ENCODE measurements at regions not wholly inside any gene's neighbourhood (a gene's known extent, or its start where the extent isn't known, plus 50 kb on each side); places are given as distances from the start of the nearest gene placed in this dataset.
A peak's percentile ranks its signal among the peaks of the same experiment; 100 is the strongest.

- intact Hi-C loops (cut with micrococcal nuclease; ENCODE audit: unreplicated experiment) (no loop called here), in situ Hi-C loops (cut with HindIII; ENCODE audit: extremely low pct_ligation_motif_present, low pct_unique_long_range_greater_than_20kb) (no loop called here)
- no peak overlapping the region for H2AFZ ChIP-seq (ENCODE audit: low read length)
- ATAC-seq (peak; percentile 47; the same call in 2 of the 3 replicates), FAIRE-seq (peak; percentile 48), DNase-seq (ENCODE audit: low spot score) (peak; percentile 64)
- no peaks in the 10 kb centered on the region for H4K20me1 ChIP-seq (ENCODE audit: insufficient read depth, low read length)
- no TSS peak for BruUV-seq (replicated peaks)
- CTCF ChIA-PET (ENCODE audit: low intra/inter-chr PET ratio, low total read pairs) = no interaction called here
- H3K36me3 ChIP-seq (replicated peaks in 1 of 2; ENCODE audit: control insufficient read depth in 1 of 2, insufficient read depth in 2 of 2, low read length in 2 of 2) = no peaks in the 10 kb centered on the region
- no peak overlapping the region for H3K4me3 ChIP-seq (replicated peaks in 1 of 3; ENCODE audit: insufficient read depth in 1 of 3, low read depth in 2 of 3, low read length in 3 of 3)
- 0% methylated on average over 1 of the region's 1 CpG for WGBS (ENCODE audit: low lambda C conversion rate)
- POLR2A ChIA-PET = no interaction called here
- H3K27ac ChIP-seq (ENCODE audit: extremely low read length, insufficient read depth, low read length) = no peak overlapping the region
- H3K4me1 ChIP-seq (ENCODE audit: insufficient read depth, low read length) = peaks cover 19% of the 10 kb centered on the region
- no peak overlapping the region for H3K4me2 ChIP-seq (ENCODE audit: low read depth, low read length)
- H3K79me2 ChIP-seq (ENCODE audit: insufficient read depth, low read length) = no peaks in the 10 kb centered on the region
- H3K9me3 ChIP-seq (ENCODE audit: low read length) = no peaks in the 10 kb centered on the region
- H3K27me3 ChIP-seq (ENCODE audit: control insufficient read depth in 1 of 2, insufficient read depth in 2 of 2, low read length in 2 of 2) = 0 out of 5 replicates have a peak, but pooled peaks cover 0 to 10% of the 10 kb centered on the region in 2 experiments
- H3K9ac ChIP-seq (ENCODE audit: insufficient read depth, low read depth, low read length) = no peak overlapping the region
- no peak for TF ChIP-seq ZFP1 (CRISPR knock-in tag; IDR thresholded peaks at IDR 0.05)
- no peak for TF ChIP-seq NFE2L2 (IDR thresholded peaks at IDR 0.05; ENCODE audit: low read length)
- TF ChIP-seq MYC (CRISPR knock-in tag; IDR thresholded peaks at IDR 0.05; ENCODE audit: borderline replicate concordance) = no peak
- no peak for TF ChIP-seq FOXM1 (CRISPR knock-in tag; IDR thresholded peaks at IDR 0.05)
- no peak for TF ChIP-seq NBN (conservative IDR thresholded peaks at IDR 0.05)
- no peak for TF ChIP-seq DNMT3B (CRISPR knock-in tag; conservative IDR thresholded peaks at IDR 0.05)
- peak; percentile 55; the same call in 1 of the 2 replicates for TF ChIP-seq CEBPG (CRISPR knock-in tag; IDR thresholded peaks at IDR 0.05)
- no peak for TF ChIP-seq SP4 (CRISPR knock-in tag; IDR thresholded peaks at IDR 0.05)
- no peak for TF ChIP-seq ZNF337 (CRISPR knock-in tag; IDR thresholded peaks at IDR 0.05; ENCODE audit: borderline replicate concordance, low read depth)
- no peak for TF ChIP-seq TP53 (CRISPR knock-in tag; conservative IDR thresholded peaks at IDR 0.05)
- TF ChIP-seq, protein P1, sequence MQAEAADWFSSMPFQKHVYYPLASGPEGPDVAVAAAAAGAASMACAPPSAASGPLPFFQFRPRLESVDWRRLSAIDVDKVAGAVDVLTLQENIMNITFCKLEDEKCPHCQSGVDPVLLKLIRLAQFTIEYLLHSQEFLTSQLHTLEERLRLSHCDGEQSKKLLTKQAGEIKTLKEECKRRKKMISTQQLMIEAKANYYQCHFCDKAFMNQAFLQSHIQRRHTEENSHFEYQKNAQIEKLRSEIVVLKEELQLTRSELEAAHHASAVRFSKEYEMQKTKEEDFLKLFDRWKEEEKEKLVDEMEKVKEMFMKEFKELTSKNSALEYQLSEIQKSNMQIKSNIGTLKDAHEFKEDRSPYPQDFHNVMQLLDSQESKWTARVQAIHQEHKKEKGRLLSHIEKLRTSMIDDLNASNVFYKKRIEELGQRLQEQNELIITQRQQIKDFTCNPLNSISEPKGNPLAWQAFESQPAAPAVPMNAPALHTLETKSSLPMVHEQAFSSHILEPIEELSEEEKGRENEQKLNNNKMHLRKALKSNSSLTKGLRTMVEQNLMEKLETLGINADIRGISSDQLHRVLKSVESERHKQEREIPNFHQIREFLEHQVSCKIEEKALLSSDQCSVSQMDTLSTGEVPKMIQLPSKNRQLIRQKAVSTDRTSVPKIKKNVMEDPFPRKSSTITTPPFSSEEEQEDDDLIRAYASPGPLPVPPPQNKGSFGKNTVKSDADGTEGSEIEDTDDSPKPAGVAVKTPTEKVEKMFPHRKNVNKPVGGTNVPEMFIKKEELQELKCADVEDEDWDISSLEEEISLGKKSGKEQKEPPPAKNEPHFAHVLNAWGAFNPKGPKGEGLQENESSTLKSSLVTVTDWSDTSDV (CRISPR knock-in tag; IDR thresholded peaks at IDR 0.05) = no peak
- no peak for TF ChIP-seq SIN3B (IDR thresholded peaks at IDR 0.05; ENCODE audit: low read length)
- TF ChIP-seq BORCS8-MEF2B (CRISPR knock-in tag; IDR thresholded peaks at IDR 0.05) = no peak
- TF ChIP-seq HOXA3 (CRISPR knock-in tag; IDR thresholded peaks at IDR 0.05) = no peak
- no peak for TF ChIP-seq IKZF4 (CRISPR knock-in tag; IDR thresholded peaks at IDR 0.05; ENCODE audit: borderline replicate concordance, low read depth, not compliant biosample characterization)
- TF ChIP-seq TBX3 (IDR thresholded peaks at IDR 0.05; ENCODE audit: borderline replicate concordance) = no peak
- TF ChIP-seq KLF16 (CRISPR knock-in tag; IDR thresholded peaks at IDR 0.05) = no peak
- TF ChIP-seq, protein P2, sequence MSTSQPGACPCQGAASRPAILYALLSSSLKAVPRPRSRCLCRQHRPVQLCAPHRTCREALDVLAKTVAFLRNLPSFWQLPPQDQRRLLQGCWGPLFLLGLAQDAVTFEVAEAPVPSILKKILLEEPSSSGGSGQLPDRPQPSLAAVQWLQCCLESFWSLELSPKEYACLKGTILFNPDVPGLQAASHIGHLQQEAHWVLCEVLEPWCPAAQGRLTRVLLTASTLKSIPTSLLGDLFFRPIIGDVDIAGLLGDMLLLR (CRISPR knock-in tag; IDR thresholded peaks at IDR 0.05) = no peak
- 0 out of 2 replicates have a peak, but pooled peaks have one; percentile 21 for TF ChIP-seq HNF4G (IDR thresholded peaks at IDR 0.05; ENCODE audit: borderline replicate concordance, low read depth, low read length)
- TF ChIP-seq HNF4G (CRISPR knock-in tag; IDR thresholded peaks at IDR 0.05; ENCODE audit: borderline replicate concordance, low read depth) = no peak
- TF ChIP-seq NFKB2 (CRISPR knock-in tag; IDR thresholded peaks at IDR 0.05; ENCODE audit: borderline replicate concordance) = no peak
- no peak for TF ChIP-seq ZGPAT (CRISPR knock-in tag; IDR thresholded peaks at IDR 0.05)
- TF ChIP-seq NR2F6 (IDR thresholded peaks at IDR 0.05) = peak; percentile 68
- TF ChIP-seq NR2F6 (CRISPR knock-in tag; IDR thresholded peaks at IDR 0.05) = peak; percentile 61; the same call in 1 of the 2 replicates
- no peak for TF ChIP-seq RXRB (CRISPR knock-in tag; IDR thresholded peaks at IDR 0.05; ENCODE audit: borderline replicate concordance)
Observed at GRCh38 chr16:17947165-17947564, 389.4 kb downstream of the NPIPA8 start.

All from HepG2 (cell line).